CD4-positive, CD25-positive, alpha-beta regulatory T cell (primary cell): ENCODE measurements at regions not wholly inside any gene's neighbourhood (a gene's known extent, or its start where the extent isn't known, plus 50 kb on each side); places are given as distances from the start of the nearest gene placed in this dataset.

Experiments used
- ATAC-seq, 2 donors: fragments of 150-1000 bp; cut with Tn5 transposase; one replicate each; pipeline ENCODE4 v1.10.0; 2021; ENCODE audit warnings: low read depth in 2 of 2, moderate number of reproducible peaks in 2 of 2, moderate library complexity in 1 of 2
- DNase-seq, 3 donors: peaks; one replicate each; pipeline versions ENCODE4 v3.0.0 to v3.0.0-alpha.2; 2012 to 2022; ENCODE audit warnings: mixed read lengths in 1 of 3
- H3K27ac ChIP-seq: one replicate; pipeline ENCODE4 v1.7.0; 2013; ENCODE audit warnings: mild to moderate bottlenecking, low read length; ENCODE audit not compliant: insufficient read depth, poor library complexity, severe bottlenecking
- H3K27me3 ChIP-seq: one replicate; pipeline ENCODE4 v1.7.0; 2013; ENCODE audit warnings: low read length; ENCODE audit not compliant: control insufficient read depth, insufficient read depth
- H3K36me3 ChIP-seq: one replicate; pipeline ENCODE4 v1.7.0; 2013; ENCODE audit warnings: mild to moderate bottlenecking, low read length, moderate library complexity; ENCODE audit not compliant: control insufficient read depth, insufficient read depth
- H3K4me1 ChIP-seq: 2 replicates; pipeline ENCODE4 v1.7.0; 2013; ENCODE audit warnings: mild to moderate bottlenecking, low read length; ENCODE audit not compliant: insufficient read depth, control insufficient read depth, poor library complexity, severe bottlenecking
- H3K4me3 ChIP-seq: one replicate; pipeline ENCODE4 v1.7.0; 2013; ENCODE audit warnings: low read depth, mild to moderate bottlenecking, low read length, moderate library complexity
- H3K9me3 ChIP-seq, 2 experiments: 1 replicate in 1 of 2; 2 replicates in 1 of 2; pipeline ENCODE4 v1.7.0; 2013; ENCODE audit warnings: low read length in 2 of 2, mild to moderate bottlenecking in 1 of 2, moderate library complexity in 1 of 2; ENCODE audit not compliant: control insufficient read depth in 2 of 2
- H3K27ac Mint-ChIP-seq, 3 donors: one replicate each; pipeline ENCODE4 v1.8.0; 2020 to 2022; ENCODE audit warnings: mild to moderate bottlenecking in 3 of 3, mixed read lengths in 3 of 3, moderate library complexity in 2 of 3
- H3K27me3 Mint-ChIP-seq: one replicate; pipeline ENCODE4 v1.8.0; 2022; ENCODE audit warnings: mild to moderate bottlenecking, mixed read lengths
- H3K36me3 Mint-ChIP-seq: one replicate; pipeline ENCODE4 v1.8.0; 2020; ENCODE audit warnings: mixed read lengths
- H3K4me1 Mint-ChIP-seq, 4 donors: one replicate each; pipeline ENCODE4 v1.8.0; 2020 to 2022; ENCODE audit warnings: mixed read lengths in 4 of 4, mild to moderate bottlenecking in 1 of 4
- H3K4me3 Mint-ChIP-seq, 4 donors: one replicate each; pipeline ENCODE4 v1.8.0; 2020 to 2022; ENCODE audit warnings: mild to moderate bottlenecking in 4 of 4, mixed read lengths in 4 of 4, moderate library complexity in 3 of 4
- H3K9me3 Mint-ChIP-seq, 7 donors: one replicate each; pipeline ENCODE4 v1.8.0; 2020 to 2022; ENCODE audit warnings: mixed read lengths in 7 of 7, mild to moderate bottlenecking in 3 of 7, moderate library complexity in 2 of 7

- Histone ChIP-seq H3K4me1 (no peaks in the 10 kb centered on the region), H3K9me3 (no peaks in the 10 kb centered on the region), H3K27ac (no peak overlapping the region), H3K4me3 (no peak overlapping the region), H3K27me3 (no peaks in the 10 kb centered on the region), H3K36me3 (no peaks in the 10 kb centered on the region)
- no peaks in the 10 kb centered on the region for H3K36me3 Mint-ChIP-seq
- peaks cover 0 to 1% (median 0%) of the 10 kb centered on the region in 7 donors for H3K9me3 Mint-ChIP-seq
- DNase-seq (no peak), ATAC-seq (no peak)
- no peaks in the 10 kb centered on the region for H3K4me1 Mint-ChIP-seq
- H3K27me3 Mint-ChIP-seq: peaks cover under 1% of the 10 kb centered on the region
- no peak overlapping the region for H3K27ac Mint-ChIP-seq
- no peak overlapping the region for H3K4me3 Mint-ChIP-seq
These were observed 122.8 kb upstream of the RTL1 start for GRCh38 chr14:101026341-101026740.

GRCh38 chr14:101027291-101027690 lies 123.8 kb upstream of the RTL1 start:
- Mint-ChIP-seq H3K4me1 (no peaks in the 10 kb centered on the region), H3K9me3 (peaks cover 0 to 1% (median 0%) of the 10 kb centered on the region in 7 donors), H3K4me3 (no peak overlapping the region), H3K36me3 (no peaks in the 10 kb centered on the region), H3K27ac (no peak overlapping the region), H3K27me3 (peaks cover 5% of the 10 kb centered on the region)
- no peaks in the 10 kb centered on the region for H3K27me3 ChIP-seq
- ATAC-seq (no peak), DNase-seq (no peak)
- H3K27ac ChIP-seq: no peak overlapping the region
- no peaks in the 10 kb centered on the region for H3K36me3 ChIP-seq
- H3K4me1 ChIP-seq: no peaks in the 10 kb centered on the region
- no peak overlapping the region for H3K4me3 ChIP-seq
- no peaks in the 10 kb centered on the region for H3K9me3 ChIP-seq

- Mint-ChIP-seq H3K4me3 (no peak overlapping the region), H3K36me3 (no peaks in the 10 kb centered on the region), H3K27ac (no peak overlapping the region), H3K4me1 (no peaks in the 10 kb centered on the region), H3K27me3 (peaks cover 5% of the 10 kb centered on the region), H3K9me3 (peaks cover 0 to 1% (median 0%) of the 10 kb centered on the region in 7 donors)
- Histone ChIP-seq H3K4me3 (no peak overlapping the region), H3K9me3 (no peaks in the 10 kb centered on the region), H3K27ac (no peak overlapping the region), H3K27me3 (no peaks in the 10 kb centered on the region), H3K4me1 (no peaks in the 10 kb centered on the region), H3K36me3 (no peaks in the 10 kb centered on the region)
- no peak for DNase-seq
- no peak for ATAC-seq
These were observed 124.4 kb upstream of the RTL1 start for GRCh38 chr14:101027966-101028365.

GRCh38 chr14:101028971-101029667 lies 125.6 kb upstream of the RTL1 start:
- Histone ChIP-seq H3K4me1 (no peaks in the 10 kb centered on the region), H3K9me3 (no peaks in the 10 kb centered on the region), H3K27me3 (no peaks in the 10 kb centered on the region), H3K27ac (no peak overlapping the region), H3K36me3 (no peaks in the 10 kb centered on the region), H3K4me3 (no peak overlapping the region)
- Mint-ChIP-seq H3K9me3 (peaks cover 0 to 1% (median 0%) of the 10 kb centered on the region in 7 donors), H3K4me1 (no peaks in the 10 kb centered on the region), H3K36me3 (no peaks in the 10 kb centered on the region), H3K27ac (no peak overlapping the region), H3K4me3 (no peak overlapping the region), H3K27me3 (peaks cover 5% of the 10 kb centered on the region)
- ATAC-seq (no peak), DNase-seq (no peak)

- H3K9me3 Mint-ChIP-seq: peaks cover 0 to 1% (median 0%) of the 10 kb centered on the region in 7 donors
- H3K4me1 Mint-ChIP-seq: no peaks in the 10 kb centered on the region
- ATAC-seq (no peak), DNase-seq (no peak)
- no peaks in the 10 kb centered on the region for H3K36me3 Mint-ChIP-seq
- H3K9me3 ChIP-seq: no peaks in the 10 kb centered on the region
- H3K4me3 Mint-ChIP-seq: no peak overlapping the region
- H3K27me3 ChIP-seq: no peaks in the 10 kb centered on the region
- no peak overlapping the region for H3K4me3 ChIP-seq
- H3K27ac ChIP-seq: no peak overlapping the region
- H3K36me3 ChIP-seq: no peaks in the 10 kb centered on the region
- H3K27ac Mint-ChIP-seq: no peak overlapping the region
- peaks cover 5% of the 10 kb centered on the region for H3K27me3 Mint-ChIP-seq
- no peaks in the 10 kb centered on the region for H3K4me1 ChIP-seq
These were observed 126.3 kb upstream of the RTL1 start for GRCh38 chr14:101029668-101030290.

GRCh38 chr14:101030586-101030985 lies 127.1 kb upstream of the RTL1 start:
- DNase-seq (no peak), ATAC-seq (no peak)
- Mint-ChIP-seq H3K27ac (peak overlapping the region in 1 of 3 donors; percentile 83), H3K27me3 (peaks cover 5% of the 10 kb centered on the region), H3K4me3 (no peak overlapping the region), H3K4me1 (no peaks in the 10 kb centered on the region), H3K36me3 (no peaks in the 10 kb centered on the region), H3K9me3 (peaks cover 0 to 1% (median 0%) of the 10 kb centered on the region in 7 donors)
- no peak overlapping the region for H3K27ac ChIP-seq
- H3K36me3 ChIP-seq: no peaks in the 10 kb centered on the region
- H3K9me3 ChIP-seq: no peaks in the 10 kb centered on the region
- H3K27me3 ChIP-seq: no peaks in the 10 kb centered on the region
- no peaks in the 10 kb centered on the region for H3K4me1 ChIP-seq
- no peak overlapping the region for H3K4me3 ChIP-seq

- H3K36me3 ChIP-seq: no peaks in the 10 kb centered on the region
- no peak overlapping the region for H3K4me3 Mint-ChIP-seq
- peaks cover 5% of the 10 kb centered on the region for H3K27me3 Mint-ChIP-seq
- H3K9me3 Mint-ChIP-seq: peaks cover 0 to 1% (median 0%) of the 10 kb centered on the region in 7 donors
- H3K27ac Mint-ChIP-seq: no peak overlapping the region
- H3K27me3 ChIP-seq: no peaks in the 10 kb centered on the region
- H3K36me3 Mint-ChIP-seq: no peaks in the 10 kb centered on the region
- H3K4me1 ChIP-seq: no peaks in the 10 kb centered on the region
- no peaks in the 10 kb centered on the region for H3K9me3 ChIP-seq
- H3K4me1 Mint-ChIP-seq: no peaks in the 10 kb centered on the region
- no peak overlapping the region for H3K27ac ChIP-seq
- no peak overlapping the region for H3K4me3 ChIP-seq
- DNase-seq (no peak), ATAC-seq (no peak)
These were observed 127.7 kb upstream of the RTL1 start for GRCh38 chr14:101031186-101031585.

- Mint-ChIP-seq H3K4me1 (no peaks in the 10 kb centered on the region), H3K36me3 (no peaks in the 10 kb centered on the region), H3K9me3 (peaks cover 0 to 1% (median 0%) of the 10 kb centered on the region in 7 donors), H3K27ac (no peak overlapping the region), H3K4me3 (no peak overlapping the region), H3K27me3 (peaks cover 5% of the 10 kb centered on the region)
- Histone ChIP-seq H3K27me3 (no peaks in the 10 kb centered on the region), H3K27ac (no peak overlapping the region), H3K4me3 (no peak overlapping the region), H3K9me3 (no peaks in the 10 kb centered on the region), H3K36me3 (no peaks in the 10 kb centered on the region), H3K4me1 (no peaks in the 10 kb centered on the region)
- ATAC-seq: no peak
- no peak for DNase-seq
These were observed 128.2 kb upstream of the RTL1 start for GRCh38 chr14:101031721-101032120.
